GM19351 (cell line): ENCODE measurements at regions not wholly inside any gene's neighbourhood (a gene's known extent, or its start where the extent isn't known, plus 50 kb on each side); places are given as distances from the start of the nearest gene placed in this dataset.
A peak's percentile ranks its signal among the peaks of the same experiment; 100 is the strongest.
"Not testable (repeated sequence)": the region's sequence is repeated elsewhere in the genome, so short reads cannot be mapped to it uniquely, and the experiment has no call there.

ENCODE experiments used
- ATAC-seq: cut with Tn5 transposase; IDR thresholded peaks from one replicate; pipeline ENCODE4 v1.9.1; 2021; ENCODE audit warnings: mild to moderate bottlenecking, moderate library complexity; ENCODE audit not compliant: unreplicated experiment

DNA sequence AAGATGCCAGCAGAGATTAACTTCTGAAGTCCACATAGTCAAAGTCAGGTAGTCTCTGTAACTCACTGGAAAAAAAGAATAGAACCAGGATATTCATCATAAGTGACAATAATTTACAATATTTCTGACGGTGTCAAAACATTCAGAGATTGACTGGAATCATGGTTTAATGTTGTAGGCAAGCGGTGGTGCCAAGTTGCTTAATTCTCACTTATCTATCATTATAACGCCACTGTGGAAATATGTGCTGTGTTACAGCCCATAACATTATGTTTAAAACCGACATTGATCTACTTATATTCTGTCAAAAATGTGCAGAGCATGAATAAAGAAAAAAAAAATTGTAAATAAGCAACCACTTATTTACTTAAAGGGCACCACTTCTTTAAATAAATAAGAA lies 801.7 kb downstream of the DIPK2A start:
- ATAC-seq: no peak

DNA sequence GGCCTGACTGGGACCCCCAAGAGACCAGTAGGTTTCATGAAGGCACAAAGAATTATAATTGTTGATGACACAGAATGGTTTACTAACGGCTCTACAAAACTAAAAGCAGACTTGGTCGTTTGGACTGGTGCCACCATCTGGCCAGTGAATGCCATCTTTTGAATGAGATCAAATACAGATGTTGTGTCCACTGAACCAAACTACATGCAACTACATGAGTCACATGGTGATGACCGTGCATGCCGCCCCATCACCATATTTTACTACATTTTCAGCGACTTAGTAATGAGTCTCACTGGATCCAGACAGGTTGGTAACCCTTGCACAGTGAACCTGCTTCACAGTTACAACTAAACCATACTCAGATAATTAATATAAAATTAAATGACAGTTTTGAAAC lies 803.3 kb downstream of the DIPK2A start:
- ATAC-seq: no peak

DNA sequence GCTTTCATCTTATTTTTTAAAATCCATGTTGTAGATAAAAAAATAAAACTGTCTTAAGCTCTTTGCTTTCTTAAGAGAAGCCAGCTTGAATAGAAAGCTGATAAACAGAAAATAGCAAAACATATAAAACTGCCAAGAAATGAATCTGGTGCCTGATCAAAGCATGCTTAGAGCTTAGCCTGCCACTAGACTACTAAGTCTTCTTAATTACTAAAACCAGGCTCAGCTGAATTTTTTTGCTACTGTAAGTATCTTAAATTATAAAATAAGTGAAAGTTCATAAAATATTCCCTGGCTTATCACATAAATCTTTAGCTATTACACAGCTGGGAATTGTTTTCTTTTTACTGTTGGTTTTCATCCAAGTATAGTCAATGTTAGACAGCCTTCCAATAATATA lies 803.9 kb downstream of the DIPK2A start:
- no peak for ATAC-seq

DNA sequence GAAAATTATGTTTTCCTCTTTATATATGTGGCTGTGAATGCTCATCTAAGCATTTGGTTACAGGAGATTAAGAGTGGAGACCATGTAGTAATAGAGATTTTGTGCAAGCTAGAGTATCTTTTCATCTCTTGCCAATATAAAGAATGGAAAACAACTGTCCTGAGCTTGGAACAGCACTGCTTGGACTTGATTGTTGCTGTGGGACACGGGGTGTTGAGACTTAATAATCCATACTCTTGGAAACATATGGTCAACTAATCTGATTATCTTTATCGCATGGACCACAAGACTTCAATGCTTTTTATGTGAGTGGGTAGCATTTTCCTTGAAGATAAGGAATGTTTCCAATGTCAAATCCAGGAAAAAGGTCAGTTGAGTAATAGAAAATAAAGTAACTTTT lies 806.3 kb downstream of the DIPK2A start:
- no peak for ATAC-seq

DNA sequence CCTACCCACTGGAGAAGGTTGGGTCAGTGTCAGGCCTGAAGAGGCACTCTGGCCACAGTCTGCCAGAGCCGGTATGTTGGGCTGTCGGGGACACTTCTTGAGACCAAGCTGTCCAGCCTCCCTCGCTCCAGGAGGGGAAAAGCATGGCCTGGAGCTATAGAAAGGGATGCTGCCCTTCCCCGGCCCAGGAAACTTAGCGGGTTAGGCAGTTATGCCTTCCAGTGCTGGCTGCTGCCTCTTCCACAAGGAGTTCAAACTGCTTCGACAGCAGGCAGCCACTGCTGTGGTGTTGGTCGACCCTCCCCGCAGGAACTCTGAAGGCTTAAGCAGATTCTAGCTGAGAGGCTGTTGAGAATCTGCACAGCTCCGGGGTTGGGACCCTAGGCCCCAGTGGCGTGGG lies 819.4 kb downstream of the DIPK2A start:
- no peak for ATAC-seq

DNA sequence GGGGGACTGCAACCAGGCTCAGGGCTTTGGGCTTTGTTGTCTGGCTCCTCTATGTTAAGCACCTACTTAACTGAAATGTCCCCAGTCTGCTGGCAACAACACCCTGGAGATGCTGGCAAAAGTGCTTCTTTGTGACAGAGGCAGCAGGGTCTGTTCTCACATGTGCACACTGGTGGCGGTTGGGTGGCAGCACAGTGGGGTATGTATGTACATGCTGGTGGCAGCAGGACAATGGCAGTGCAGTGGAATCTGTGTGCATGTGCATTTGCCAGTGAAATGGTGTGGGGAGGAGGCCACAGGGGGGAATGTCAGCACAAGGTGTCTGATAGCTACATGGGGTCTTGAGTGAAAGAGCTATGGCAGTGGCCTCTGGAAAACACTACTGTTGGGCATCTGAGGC lies 830.3 kb downstream of the DIPK2A start:
- ATAC-seq: no peak

DNA sequence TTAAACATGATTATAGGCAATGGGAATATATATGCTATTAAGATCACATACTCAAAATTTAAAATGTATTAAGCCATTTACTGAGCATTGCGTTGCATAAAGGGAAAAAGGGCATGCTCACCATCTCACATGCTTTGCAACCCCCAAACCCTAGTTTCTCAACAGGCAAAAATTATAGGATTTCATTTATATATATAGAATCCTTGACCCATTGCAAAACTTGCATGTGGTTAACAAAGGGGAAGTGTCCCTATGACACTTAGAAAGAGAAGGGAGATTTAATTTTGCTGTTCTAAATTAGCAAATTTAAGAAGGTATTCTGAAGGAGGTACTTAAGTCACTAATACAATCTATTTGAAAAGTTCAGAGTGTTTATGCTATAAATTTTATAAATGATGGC lies 837.8 kb downstream of the DIPK2A start:
- ATAC-seq: peak; percentile 52

DNA sequence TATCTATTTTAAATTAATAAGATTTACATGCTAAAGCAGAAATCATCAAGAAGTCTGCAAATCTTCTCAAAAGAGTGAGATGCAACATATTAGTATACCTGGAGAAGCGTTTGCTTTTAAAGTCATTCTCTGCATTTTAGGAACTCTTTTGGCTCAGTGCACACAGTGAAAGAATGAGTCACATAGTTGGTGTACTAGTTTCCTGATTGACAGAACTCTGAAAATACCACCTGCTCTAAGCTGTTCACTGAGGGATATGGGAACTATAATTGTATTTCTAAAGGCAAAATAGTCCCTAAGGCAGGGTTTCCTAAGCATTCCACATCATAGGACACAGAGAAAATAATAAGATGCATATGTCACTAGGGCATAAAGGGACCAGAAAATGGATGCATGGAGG lies 838.5 kb downstream of the DIPK2A start:
- ATAC-seq: peak; percentile 93

DNA sequence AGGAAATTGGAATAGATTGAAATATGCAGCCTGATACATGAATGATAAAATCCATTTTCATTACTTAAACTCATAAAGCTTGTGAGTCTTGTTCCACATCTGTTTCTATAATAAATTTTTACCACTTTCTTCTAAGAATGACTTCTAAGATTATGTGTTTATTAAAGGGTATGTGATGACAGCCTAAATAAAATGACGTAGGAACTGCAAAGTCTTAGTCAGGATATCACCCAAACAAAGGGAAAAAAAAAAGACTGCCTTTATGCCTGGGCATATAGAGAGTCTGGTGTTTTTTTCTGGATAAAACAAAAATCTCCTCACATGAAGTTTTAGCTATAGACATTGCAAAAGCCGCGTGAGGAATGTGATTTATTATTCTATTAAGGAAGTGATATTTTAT lies 844.0 kb downstream of the DIPK2A start:
- ATAC-seq: no peak

DNA sequence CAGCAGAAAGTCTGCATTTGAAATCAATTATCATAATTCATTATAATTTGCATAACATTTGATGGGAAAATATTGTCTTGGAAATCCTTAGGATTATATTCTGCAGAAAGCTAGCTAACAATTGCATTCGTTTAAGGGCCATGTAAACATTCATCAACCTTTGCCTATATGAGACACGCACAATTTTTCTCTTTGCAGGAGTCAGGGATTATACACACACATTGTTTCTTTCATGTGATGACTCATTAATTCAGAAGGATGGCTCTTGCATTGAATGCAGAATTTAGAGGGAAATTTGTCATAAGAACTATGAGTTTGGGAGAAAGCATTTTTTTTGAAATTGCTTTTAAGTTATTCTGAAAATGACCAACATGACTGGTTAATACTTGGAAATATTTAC lies 844.7 kb downstream of the DIPK2A start:
- ATAC-seq: no peak

DNA sequence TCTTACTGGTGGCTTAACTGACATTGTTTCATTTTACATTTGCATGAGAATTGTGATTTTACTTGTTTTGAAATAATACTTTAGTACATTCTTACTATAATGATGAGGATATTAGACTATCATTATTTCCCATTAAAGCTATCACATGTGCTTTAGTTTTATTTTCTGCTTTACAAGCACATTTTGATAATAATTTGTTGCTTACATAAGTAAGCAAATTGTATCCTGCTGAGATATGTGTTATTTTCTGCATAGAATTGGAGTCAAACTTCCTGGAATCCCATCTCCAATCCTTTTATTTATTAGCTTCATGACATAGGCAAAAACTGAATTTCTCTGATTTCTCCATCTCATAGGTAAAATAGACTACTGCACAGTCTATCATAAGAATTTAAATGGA lies 847.4 kb downstream of the DIPK2A start:
- ATAC-seq: no peak

DNA sequence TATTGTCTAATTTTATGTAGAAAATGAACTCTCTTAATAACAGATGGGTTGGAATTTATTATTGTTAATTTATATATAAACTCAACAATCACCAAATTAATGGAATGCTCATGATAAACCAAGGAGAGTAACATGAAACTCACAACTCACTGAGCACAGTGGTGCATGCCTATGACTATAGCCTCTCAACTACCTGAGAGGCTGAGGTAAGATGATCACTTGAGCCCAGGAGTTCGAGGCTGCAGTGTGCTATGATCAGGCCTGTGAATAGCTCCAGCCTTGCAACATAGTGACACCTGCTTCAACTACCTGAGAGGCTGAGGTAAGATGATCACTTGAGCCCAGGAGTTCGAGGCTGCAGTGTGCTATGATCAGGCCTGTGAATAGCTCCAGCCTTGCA lies 848.6 kb downstream of the DIPK2A start:
- ATAC-seq: not testable (repeated sequence)

DNA sequence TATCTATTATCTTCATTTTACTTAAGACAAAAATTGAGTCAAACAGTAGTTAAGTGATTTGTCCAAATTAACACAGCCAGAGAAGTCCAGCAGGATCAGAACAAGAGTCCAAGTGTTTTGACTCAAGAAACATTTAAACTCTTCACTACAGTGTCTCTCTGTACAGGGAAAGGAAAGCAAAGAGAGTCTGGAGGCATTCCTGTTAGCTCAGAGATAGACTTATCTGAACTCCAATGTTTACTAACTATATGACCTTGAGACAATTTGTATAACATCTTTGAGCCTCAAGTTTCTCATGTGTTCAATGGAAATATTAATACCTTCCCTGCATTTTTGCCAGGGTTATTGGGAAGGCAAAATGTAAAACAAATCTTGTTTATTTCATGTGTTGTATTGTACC lies 849.1 kb downstream of the DIPK2A start:
- ATAC-seq: no peak

DNA sequence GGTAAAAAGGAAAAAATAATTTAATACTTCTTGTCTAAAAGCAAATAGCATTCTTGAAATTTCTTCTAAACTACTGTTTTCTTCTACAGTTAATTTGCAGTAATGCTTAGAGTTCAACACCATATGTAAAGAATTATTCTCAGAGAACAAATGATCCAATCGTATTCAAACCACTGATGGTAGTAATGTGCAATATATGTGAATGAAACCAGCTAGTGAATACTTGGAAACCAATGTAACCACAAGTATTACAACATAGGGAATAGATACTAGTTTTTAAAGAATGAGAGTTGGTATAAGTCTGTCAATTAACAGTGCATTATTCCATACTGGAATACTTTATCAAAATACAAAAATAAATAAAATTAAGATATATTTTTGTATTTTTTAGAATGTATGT lies 850.0 kb downstream of the DIPK2A start:
- no peak for ATAC-seq

DNA sequence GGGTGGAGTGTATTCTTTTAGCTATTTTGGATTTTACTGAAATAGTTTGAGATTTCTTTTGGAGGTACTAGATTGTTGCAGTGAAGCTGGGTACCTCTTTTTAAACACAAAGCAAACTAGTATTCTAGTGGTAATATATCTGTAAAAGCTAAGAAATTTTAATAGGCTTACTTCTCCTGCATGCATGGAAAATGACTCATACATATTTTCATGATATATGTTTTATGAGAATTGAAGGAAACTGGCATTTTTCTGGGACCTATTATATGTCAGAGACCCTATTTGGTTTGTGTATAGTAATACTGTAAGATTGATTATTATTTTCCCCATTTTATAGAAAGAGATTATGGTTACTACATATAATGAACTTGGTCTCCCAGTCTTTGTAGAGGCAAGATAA lies 851.0 kb downstream of the DIPK2A start:
- ATAC-seq: no peak

DNA sequence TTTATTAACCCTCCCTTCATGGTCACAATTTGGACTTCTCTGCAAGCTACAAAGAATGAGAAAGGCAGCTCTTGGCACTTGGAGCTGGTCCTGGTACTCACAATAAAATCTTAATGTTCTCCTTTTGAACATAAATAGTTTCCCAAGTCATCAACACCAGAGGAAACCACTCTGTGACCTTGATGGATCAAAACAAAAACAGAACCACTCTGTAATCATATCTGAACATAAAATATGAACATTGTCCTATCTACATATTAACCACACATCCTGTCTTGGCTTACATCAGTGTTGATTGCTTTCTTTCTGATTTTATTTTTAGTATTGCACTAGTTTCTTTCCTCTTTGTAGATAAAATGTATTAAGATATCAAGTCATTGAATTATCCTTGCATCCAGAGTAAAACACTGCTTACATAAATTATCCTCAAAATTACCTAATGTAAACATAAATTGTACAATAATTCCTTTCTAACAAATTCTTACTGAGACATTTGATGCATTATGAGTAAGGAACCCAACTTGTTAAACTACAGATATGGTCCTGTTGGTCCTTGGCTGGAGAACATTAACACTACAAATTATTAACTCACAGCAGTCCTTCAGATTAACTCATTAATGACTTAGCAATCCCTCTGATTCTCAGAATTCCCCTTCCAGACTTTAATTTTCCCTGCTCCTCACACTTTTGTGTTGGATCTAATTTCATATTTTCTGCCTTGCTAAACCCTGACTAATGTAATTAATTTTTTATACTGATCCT lies 860.5 kb downstream of the DIPK2A start:
- ATAC-seq: no peak

DNA sequence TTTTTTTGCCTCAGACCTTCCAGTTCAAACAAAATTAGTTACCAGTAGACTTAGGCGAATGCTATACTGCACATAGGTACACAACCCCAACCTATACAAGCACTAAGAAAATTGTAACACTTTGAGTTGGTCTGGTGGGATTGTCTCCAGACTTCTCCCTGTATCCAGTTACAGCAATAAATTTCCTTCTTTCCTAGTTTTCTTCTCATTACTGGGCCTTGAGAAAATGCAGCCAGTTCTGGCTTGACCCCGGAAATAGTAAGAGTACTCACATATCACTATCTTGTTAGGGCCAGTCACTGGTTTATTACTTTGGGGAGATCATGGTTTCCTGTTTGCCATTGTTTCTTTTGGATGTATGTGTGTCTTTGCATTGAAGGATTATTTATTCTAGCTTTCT lies 868.4 kb downstream of the DIPK2A start:
- ATAC-seq: no peak

DNA sequence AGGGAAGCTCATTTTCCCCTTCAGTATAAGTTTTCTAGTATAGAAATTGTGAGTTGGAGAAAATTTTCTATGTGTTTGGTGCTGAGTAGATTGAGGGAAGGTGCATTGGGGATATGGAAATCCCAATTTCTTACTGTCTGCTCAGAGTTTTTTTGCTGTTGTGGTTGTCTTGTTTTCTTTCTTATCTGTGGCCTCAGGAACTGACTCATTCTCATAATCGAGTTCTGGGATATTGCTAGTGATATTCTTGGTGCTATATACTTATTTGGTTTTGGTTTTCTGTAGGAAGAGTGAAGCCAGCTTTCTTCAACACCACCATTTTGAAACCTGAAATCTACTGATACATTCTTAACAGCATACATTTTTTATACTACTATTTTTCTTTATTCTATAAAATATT lies 869.2 kb downstream of the DIPK2A start:
- no peak for ATAC-seq

DNA sequence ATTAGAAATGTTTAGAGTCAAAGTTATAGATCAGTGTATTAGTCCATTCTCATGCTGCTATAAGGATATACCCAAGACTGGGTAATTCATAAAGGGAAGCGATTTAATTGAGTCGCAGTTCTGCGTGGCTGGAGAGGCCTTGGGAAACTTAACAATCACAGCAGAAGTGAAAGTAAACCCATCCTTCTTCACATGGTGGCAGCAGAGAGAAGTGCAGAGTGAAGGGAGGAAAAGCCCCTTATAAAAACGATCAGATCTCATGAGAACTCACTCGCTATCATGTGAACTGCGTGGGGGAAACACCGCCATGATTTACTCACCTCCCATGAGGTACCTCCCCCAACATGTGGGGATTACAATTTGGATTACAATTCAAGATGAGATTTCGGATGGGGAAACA lies 871.5 kb downstream of the DIPK2A start:
- ATAC-seq: no peak

DNA sequence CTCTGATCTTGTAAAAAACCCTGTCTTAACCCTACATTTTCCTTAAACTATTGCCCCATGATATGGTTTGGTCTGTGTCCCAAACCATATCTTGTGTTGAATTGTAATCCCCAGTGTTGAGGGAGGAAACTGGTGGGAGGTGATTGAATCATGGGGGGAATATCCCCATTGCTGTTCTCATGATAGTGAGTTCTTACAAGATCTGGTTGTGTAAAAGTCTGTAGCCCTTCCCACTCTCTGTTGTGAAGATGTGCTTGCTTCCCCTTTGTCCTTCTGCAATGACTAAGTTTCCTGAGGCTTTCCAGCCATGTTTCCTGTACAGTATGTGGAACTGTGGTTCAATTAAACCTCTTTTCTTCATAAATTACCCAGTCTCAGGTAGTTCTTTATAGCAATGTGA lies 881.4 kb downstream of the DIPK2A start:
- ATAC-seq: no peak

DNA sequence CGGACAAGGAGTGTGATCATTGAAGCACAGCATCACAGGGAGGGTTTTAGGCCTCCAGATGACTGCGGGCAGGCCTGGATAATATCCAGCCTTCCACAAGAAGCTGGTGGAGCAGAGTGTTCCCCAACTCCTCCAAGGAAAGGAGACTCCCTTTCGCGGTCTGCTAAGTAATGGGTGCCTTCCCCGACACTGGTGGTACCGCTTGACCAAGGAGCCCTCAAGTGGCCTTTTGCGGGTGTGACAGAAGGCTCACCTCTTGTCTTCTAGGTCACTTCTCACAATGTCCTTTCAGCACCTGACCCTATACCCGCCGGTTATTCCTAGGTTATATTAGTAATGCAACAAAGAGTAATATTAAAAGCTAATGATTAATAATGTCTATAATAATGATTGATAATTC lies 882.4 kb downstream of the DIPK2A start:
- not testable (repeated sequence) for ATAC-seq

DNA sequence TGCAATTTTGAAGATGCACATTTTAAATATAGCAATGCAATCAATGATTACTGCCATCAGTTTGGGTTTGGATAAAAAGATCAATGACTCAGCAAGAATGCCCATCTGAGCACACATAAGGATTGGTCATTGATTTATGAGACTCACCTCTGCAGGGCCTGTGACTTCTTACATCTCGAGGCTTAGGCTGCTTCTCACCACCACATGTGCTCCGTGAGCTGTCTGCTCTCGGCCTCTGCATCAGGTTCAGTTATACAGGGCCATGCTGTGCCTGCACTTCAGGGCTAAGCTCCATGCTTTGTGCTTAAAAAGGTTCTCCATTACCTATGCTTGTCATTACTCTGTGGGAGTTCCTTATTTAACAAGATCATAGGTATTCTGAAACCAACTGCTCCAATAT lies 887.5 kb downstream of the DIPK2A start:
- no peak for ATAC-seq

DNA sequence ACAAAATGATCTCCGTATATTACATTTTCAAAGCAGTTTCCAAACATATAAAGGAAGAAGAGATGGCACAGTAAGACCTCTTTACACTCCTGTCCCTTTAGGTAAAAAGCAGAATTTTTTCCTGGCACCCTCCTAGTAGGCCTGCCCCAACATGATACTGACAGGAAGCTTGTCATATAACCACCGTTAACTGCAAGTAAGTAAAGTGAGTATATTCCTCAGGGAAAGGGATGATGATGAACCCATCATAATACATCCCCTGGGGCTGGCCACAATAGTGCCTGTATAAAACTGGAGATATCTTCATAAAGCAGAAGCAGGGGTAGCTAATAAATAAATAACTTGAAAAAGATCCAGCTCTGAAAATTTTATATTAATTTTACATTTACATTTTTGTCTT lies 893.0 kb downstream of the DIPK2A start:
- no peak for ATAC-seq
